ENCODE measurements at regions not wholly inside any gene's neighbourhood (a gene's known extent, or its start where the extent isn't known, plus 50 kb on each side); places are given as distances from the start of the nearest gene placed in this dataset.

- DNase-seq (ENCODE audit: low spot score): no peak
Observed at GRCh38 chr9:91158946-91159345, 202.8 kb downstream of the AUH start.

GRCh38 chr9:91159664-91160121, 202.0 kb downstream of the AUH start:
- no peak for DNase-seq (ENCODE audit: low spot score)

- no peak for DNase-seq (ENCODE audit: low spot score)
Observed at GRCh38 chr9:91160181-91160580, 201.5 kb downstream of the AUH start.

- no peak for DNase-seq (ENCODE audit: low spot score)
Observed at GRCh38 chr9:91160599-91161464, 200.9 kb downstream of the AUH start.

GRCh38 chr9:91161465-91162300, 200.0 kb downstream of the AUH start:
- DNase-seq (ENCODE audit: low spot score): no peak

GRCh38 chr9:91162311-91162710, 199.4 kb downstream of the AUH start:
- DNase-seq (ENCODE audit: low spot score): no peak

GRCh38 chr9:91162784-91163443, 198.8 kb downstream of the AUH start:
- DNase-seq (ENCODE audit: low spot score): no peak

GRCh38 chr9:91163444-91163772, 198.3 kb downstream of the AUH start:
- no peak for DNase-seq (ENCODE audit: low spot score)

- no peak for DNase-seq (ENCODE audit: low spot score)
Observed at GRCh38 chr9:91163773-91164471, 197.8 kb downstream of the AUH start.
